ENCODE measurements at regions not wholly inside any gene's neighbourhood (a gene's known extent, or its start where the extent isn't known, plus 50 kb on each side); places are given as distances from the start of the nearest gene placed in this dataset.

- Histone ChIP-seq H3K27ac (no peak overlapping the region), H3K27me3 (no peaks in the 10 kb centered on the region), H3K4me3 (no peak overlapping the region), H3K36me3 (no peaks in the 10 kb centered on the region), H3K9me3 (no peaks in the 10 kb centered on the region), H3K4me1 (peaks cover 0 to 63% (median 20%) of the 10 kb centered on the region in 4 donors)
- TF ChIP-seq POLR2A (IDR thresholded peaks at IDR 0.05) (no peak), CTCF (IDR thresholded peaks at IDR 0.05) (no peak)
- DNase-seq: no peak
- ATAC-seq: no peak
- 22% methylated on average over 2 of the region's 2 CpGs for WGBS (ENCODE audit: insufficient coverage, low coverage, low lambda C conversion rate, missing lambda C conversion rate)
- intact Hi-C loops (cut with DNase I): no loop called here
These were observed 82.7 kb upstream of the SH3BP4 start for GRCh38 chr2:234869164-234869563.

GRCh38 chr2:234867882-234868285, 83.9 kb upstream of the SH3BP4 start:
- H3K4me1 ChIP-seq: peaks cover 0 to 66% (median 19%) of the 10 kb centered on the region in 4 donors
- ATAC-seq: no peak
- intact Hi-C loops (cut with DNase I): no loop called here

GRCh38 chr2:234865586-234865985, 86.2 kb upstream of the SH3BP4 start:
- DNase-seq (no peak), ATAC-seq (no peak)
- H3K4me1 ChIP-seq: peaks cover 0 to 56% (median 8%) of the 10 kb centered on the region in 4 donors
- H3K4me3 ChIP-seq: no peak overlapping the region
- no peaks in the 10 kb centered on the region for H3K27me3 ChIP-seq
- WGBS (ENCODE audit: insufficient coverage, low coverage, low lambda C conversion rate, missing lambda C conversion rate): 100% methylated on average over 2 of the region's 2 CpGs
- H3K9me3 ChIP-seq: no peaks in the 10 kb centered on the region
- TF ChIP-seq POLR2A (IDR thresholded peaks at IDR 0.05): no peak
- H3K27ac ChIP-seq: peak overlapping the region in 1 of 3 donors; percentile 79
- intact Hi-C loops (cut with DNase I): no loop called here
- H3K36me3 ChIP-seq: no peaks in the 10 kb centered on the region

More at GRCh38 chr2:234867882-234868285, 83.9 kb upstream of the SH3BP4 start:
- no peak for DNase-seq
- no peaks in the 10 kb centered on the region for H3K36me3 ChIP-seq
- 84% methylated on average over 3 of the region's 3 CpGs for WGBS (ENCODE audit: insufficient coverage, low coverage, low lambda C conversion rate, missing lambda C conversion rate)
- H3K9me3 ChIP-seq: no peaks in the 10 kb centered on the region
- H3K4me3 ChIP-seq: no peak overlapping the region
- TF ChIP-seq POLR2A (IDR thresholded peaks at IDR 0.05) (no peak), CTCF (IDR thresholded peaks at IDR 0.05) (no peak)
- no peak overlapping the region for H3K27ac ChIP-seq
- H3K27me3 ChIP-seq: no peaks in the 10 kb centered on the region

- 80% methylated on average over 1 of the region's 5 CpGs for WGBS (ENCODE audit: insufficient coverage, low coverage, low lambda C conversion rate, missing lambda C conversion rate)
- no peak for TF ChIP-seq POLR2A (IDR thresholded peaks at IDR 0.05)
- TF ChIP-seq CTCF (IDR thresholded peaks at IDR 0.05): no peak
- no peaks in the 10 kb centered on the region for H3K36me3 ChIP-seq
- no peaks in the 10 kb centered on the region for H3K9me3 ChIP-seq
- H3K27me3 ChIP-seq: no peaks in the 10 kb centered on the region
- intact Hi-C loops (cut with DNase I): no loop called here
- DNase-seq (no peak), ATAC-seq (no peak)
- peaks cover 0 to 50% (median 8%) of the 10 kb centered on the region in 4 donors for H3K4me1 ChIP-seq
- H3K4me3 ChIP-seq: peak overlapping the region in 2 of 3 donors; percentile 12 to 39
- peak overlapping the region in 1 of 3 donors; percentile 79 for H3K27ac ChIP-seq
These were observed 86.8 kb upstream of the SH3BP4 start for GRCh38 chr2:234865040-234865439.

GRCh38 chr2:234864506-234864905, 87.3 kb upstream of the SH3BP4 start:
- H3K27ac ChIP-seq: peak overlapping the region in 2 of 3 donors; percentile 39 to 79
- no peaks in the 10 kb centered on the region for H3K36me3 ChIP-seq
- H3K4me3 ChIP-seq: peak overlapping the region in 2 of 3 donors; percentile 12 to 39
- TF ChIP-seq CTCF (IDR thresholded peaks at IDR 0.05) (no peak), POLR2A (IDR thresholded peaks at IDR 0.05) (peak; percentile 24)
- peaks cover 0 to 50% (median 8%) of the 10 kb centered on the region in 4 donors for H3K4me1 ChIP-seq
- peak; percentile 79 to 89 (median 84) for ATAC-seq
- WGBS (ENCODE audit: insufficient coverage, low coverage, low lambda C conversion rate, missing lambda C conversion rate): 30% methylated on average over 3 of the region's 5 CpGs
- no peaks in the 10 kb centered on the region for H3K27me3 ChIP-seq
- peak; percentile 56 to 80 (median 79) for DNase-seq
- H3K9me3 ChIP-seq: no peaks in the 10 kb centered on the region
- intact Hi-C loops (cut with DNase I): no loop called here
